ENCODE measurements at regions not wholly inside any gene's neighbourhood (a gene's known extent, or its start where the extent isn't known, plus 50 kb on each side); places are given as distances from the start of the nearest gene placed in this dataset.

DNA sequence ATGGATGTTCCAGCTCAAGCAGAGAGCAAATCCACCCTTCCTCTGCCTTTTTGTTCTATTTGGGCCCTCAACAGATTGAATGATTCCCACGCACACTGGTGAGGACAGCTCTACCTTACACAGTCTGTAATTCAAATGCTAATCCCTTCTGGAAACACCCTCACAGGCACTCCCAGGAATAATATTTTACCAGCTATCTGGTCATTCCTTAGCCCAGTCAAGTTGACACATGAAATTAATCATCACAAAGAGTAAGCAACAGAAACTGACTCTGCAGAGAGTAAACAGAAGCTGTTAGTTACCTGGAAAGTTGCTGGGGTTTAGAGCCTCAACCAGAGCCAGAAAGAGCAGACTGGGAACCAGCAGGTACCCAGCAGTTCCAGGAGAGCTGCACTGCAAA is 75.5 kb upstream of the MMP2 start:
- DNase-seq (no peak), ATAC-seq (no peak)
- Histone ChIP-seq H3K9me3 (no peaks in the 10 kb centered on the region), H3K4me1 (no peaks in the 10 kb centered on the region), H3K4me3 (no peak overlapping the region), H3K27me3 (no peaks in the 10 kb centered on the region), H3K27ac (no peak overlapping the region), H3K36me3 (no peaks in the 10 kb centered on the region)
- in situ Hi-C loops (cut with MboI; ENCODE audit: low sequenced_read_pairs in 4 of 4) = no loop called here
- intact Hi-C loops (cut with DNase I; ENCODE audit: low total_unique reads) = no loop called here
- TF ChIP-seq CTCF (IDR thresholded peaks at IDR 0.05 in 4 of 5, conservative IDR thresholded peaks at IDR 0.05 in 1 of 5) (no peak), POLR2A (IDR thresholded peaks at IDR 0.05) (no peak)

DNA sequence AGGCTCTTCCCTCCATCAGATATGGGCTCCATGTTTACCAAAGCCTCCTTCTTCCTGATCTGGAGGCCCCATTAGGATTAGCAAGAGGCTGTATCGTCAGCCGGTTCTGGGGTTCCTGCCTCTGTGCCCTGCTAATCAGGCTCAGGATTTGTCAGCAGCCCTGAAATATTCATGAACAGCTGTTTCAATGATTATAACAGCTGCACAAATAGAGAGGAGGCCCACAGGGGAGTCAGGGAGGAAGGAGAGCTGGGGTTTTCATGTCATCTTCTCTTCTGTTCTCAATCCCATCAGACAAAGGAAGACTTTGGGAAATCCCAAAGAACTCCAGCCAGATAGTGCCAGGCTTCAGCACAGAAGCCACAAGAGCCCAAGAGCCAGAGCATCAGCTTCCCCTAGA is 72.3 kb upstream of the MMP2 start:
- in situ Hi-C loops (cut with MboI; ENCODE audit: low sequenced_read_pairs in 4 of 4) (no loop called here), intact Hi-C loops (cut with DNase I; ENCODE audit: low total_unique reads) (no loop called here)
- no peak overlapping the region for H3K4me3 ChIP-seq
- no peaks in the 10 kb centered on the region for H3K27me3 ChIP-seq
- H3K27ac ChIP-seq = no peak overlapping the region
- no peaks in the 10 kb centered on the region for H3K9me3 ChIP-seq
- ATAC-seq (no peak), DNase-seq (no peak)
- TF ChIP-seq CTCF (IDR thresholded peaks at IDR 0.05 in 4 of 5, conservative IDR thresholded peaks at IDR 0.05 in 1 of 5) = no peak
- TF ChIP-seq POLR2A (IDR thresholded peaks at IDR 0.05) = no peak
- no peaks in the 10 kb centered on the region for H3K4me1 ChIP-seq
- no peaks in the 10 kb centered on the region for H3K36me3 ChIP-seq

GRCh38 chr16:55408661-55409060 is 70.3 kb upstream of the MMP2 start:
- intact Hi-C loops (cut with DNase I; ENCODE audit: low total_unique reads) (no loop called here), in situ Hi-C loops (cut with MboI; ENCODE audit: low sequenced_read_pairs in 4 of 4) (no loop called here)
- Histone ChIP-seq H3K4me1 (no peaks in the 10 kb centered on the region), H3K27ac (no peak overlapping the region), H3K27me3 (no peaks in the 10 kb centered on the region), H3K36me3 (no peaks in the 10 kb centered on the region), H3K9me3 (no peaks in the 10 kb centered on the region), H3K4me3 (no peak overlapping the region)
- no peak for ATAC-seq
- TF ChIP-seq CTCF (IDR thresholded peaks at IDR 0.05 in 4 of 5, conservative IDR thresholded peaks at IDR 0.05 in 1 of 5) (no peak), POLR2A (IDR thresholded peaks at IDR 0.05) (no peak)
- DNase-seq = no peak

GRCh38 chr16:55411231-55411630 is 67.8 kb upstream of the MMP2 start:
- no peaks in the 10 kb centered on the region for H3K4me1 ChIP-seq
- intact Hi-C loops (cut with DNase I; ENCODE audit: low total_unique reads) (no loop called here), in situ Hi-C loops (cut with MboI; ENCODE audit: low sequenced_read_pairs in 4 of 4) (no loop called here)
- DNase-seq (no peak), ATAC-seq (no peak)
- H3K9me3 ChIP-seq = no peaks in the 10 kb centered on the region
- no peaks in the 10 kb centered on the region for H3K27me3 ChIP-seq
- no peak for TF ChIP-seq CTCF (IDR thresholded peaks at IDR 0.05 in 4 of 5, conservative IDR thresholded peaks at IDR 0.05 in 1 of 5)
- no peak for TF ChIP-seq POLR2A (IDR thresholded peaks at IDR 0.05)
- no peak overlapping the region for H3K27ac ChIP-seq
- no peak overlapping the region for H3K4me3 ChIP-seq
- H3K36me3 ChIP-seq = no peaks in the 10 kb centered on the region

- no peak overlapping the region for H3K4me3 ChIP-seq
- no peaks in the 10 kb centered on the region for H3K9me3 ChIP-seq
- no peaks in the 10 kb centered on the region for H3K4me1 ChIP-seq
- no peak overlapping the region for H3K27ac ChIP-seq
- no peak for DNase-seq
- H3K27me3 ChIP-seq = no peaks in the 10 kb centered on the region
- H3K36me3 ChIP-seq = no peaks in the 10 kb centered on the region
- no peak for ATAC-seq
- in situ Hi-C loops (cut with MboI; ENCODE audit: low sequenced_read_pairs in 4 of 4) = no loop called here
- TF ChIP-seq CTCF (IDR thresholded peaks at IDR 0.05 in 4 of 5, conservative IDR thresholded peaks at IDR 0.05 in 1 of 5) (no peak), POLR2A (IDR thresholded peaks at IDR 0.05) (no peak)
- intact Hi-C loops (cut with DNase I; ENCODE audit: low total_unique reads) = no loop called here
These were observed 60.4 kb upstream of the MMP2 start for GRCh38 chr16:55418586-55418985.

Measured in gastrocnemius medialis (tissue), 4 donors.